ENCODE measurements at regions not wholly inside any gene's neighbourhood (a gene's known extent, or its start where the extent isn't known, plus 50 kb on each side); places are given as distances from the start of the nearest gene placed in this dataset.

DNA sequence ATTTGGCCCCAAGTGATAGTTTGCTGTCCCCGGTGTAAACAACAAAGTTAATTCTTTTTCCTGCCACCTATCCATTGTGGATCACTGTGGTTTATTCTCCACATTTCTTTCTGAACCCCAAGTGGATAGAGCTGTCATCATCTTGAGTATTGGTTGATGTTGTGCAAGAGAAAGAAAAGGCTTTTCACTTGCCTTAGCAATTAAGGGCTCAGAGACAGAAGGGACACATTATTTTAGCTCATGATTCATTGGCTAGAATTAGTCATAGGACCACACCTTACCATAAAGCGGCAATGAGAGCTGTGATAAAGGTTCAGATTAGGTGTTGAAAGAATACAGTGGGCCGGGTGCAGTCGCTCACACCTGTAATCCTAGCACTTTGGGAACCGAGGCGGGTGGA is 442.1 kb upstream of the DCC start:
- WGBS, result 87% methylated on average over 6 of the region's 6 CpGs
- no peak overlapping the region for H3K4me3 ChIP-seq (ENCODE audit: low read length)

DNA sequence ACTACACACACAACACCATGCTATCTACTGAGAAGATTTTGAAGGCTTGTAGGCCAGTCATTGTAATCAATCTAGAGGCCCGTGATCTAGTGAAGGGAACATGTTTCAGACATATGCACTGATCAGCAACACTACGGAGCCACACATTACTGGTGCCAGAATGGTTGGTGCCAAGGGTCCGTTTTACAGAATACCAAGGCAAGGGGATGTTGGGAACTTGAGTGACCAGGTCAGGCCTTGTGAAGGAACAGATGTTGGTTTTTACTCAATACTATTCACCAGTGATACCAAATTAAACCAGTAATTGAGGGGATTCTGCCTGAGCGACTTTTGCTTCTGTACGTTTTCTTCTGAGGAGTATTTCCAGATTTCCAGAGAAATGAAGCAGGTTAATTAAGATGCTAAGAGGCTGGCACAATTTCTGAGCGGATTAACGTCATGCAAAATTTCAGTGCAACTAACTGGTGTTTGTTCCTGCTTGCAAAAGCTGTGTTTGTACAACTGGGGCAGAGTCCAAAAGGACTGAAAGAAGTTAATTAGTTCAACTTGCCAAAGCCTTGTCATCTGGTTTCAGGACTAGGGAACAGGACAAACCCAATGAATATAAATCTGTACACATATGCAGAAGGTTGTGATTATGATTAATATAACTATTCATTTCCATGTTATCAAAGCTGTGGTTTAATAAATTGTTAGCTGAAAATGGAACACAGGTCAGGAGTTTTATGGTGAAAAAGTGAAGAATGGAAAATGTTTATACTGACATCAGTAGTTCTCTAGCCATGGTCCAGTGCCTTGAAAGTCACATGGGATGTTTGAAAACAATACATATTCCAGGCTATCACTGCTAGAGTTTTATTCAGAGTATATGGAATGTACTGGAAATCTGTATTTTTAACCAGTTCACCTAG is 432.1 kb upstream of the DCC start:
- H3K27me3 ChIP-seq (ENCODE audit: control insufficient read depth, insufficient read depth), result no peaks in the 10 kb centered on the region
- DNase-seq, result no peak
- H3K9me3 ChIP-seq (ENCODE audit: control insufficient read depth, low read length), result no peaks in the 10 kb centered on the region
- ATAC-seq, result no peak
- intact Hi-C loops (cut with DNase I), result no loop called here
- H3K27ac ChIP-seq (ENCODE audit: low read length), result no peak overlapping the region
- 82% methylated on average over 7 of the region's 7 CpGs for WGBS
- no peak overlapping the region for H3K4me3 ChIP-seq (ENCODE audit: low read length)
- no peaks in the 10 kb centered on the region for H3K4me1 ChIP-seq (ENCODE audit: control insufficient read depth, insufficient read depth, low read length)

More for the DNA sequence above, 442.1 kb upstream of the DCC start:
- no peaks in the 10 kb centered on the region for H3K27me3 ChIP-seq (ENCODE audit: control insufficient read depth, insufficient read depth)
- no peaks in the 10 kb centered on the region for H3K4me1 ChIP-seq (ENCODE audit: control insufficient read depth, insufficient read depth, low read length)
- intact Hi-C loops (cut with DNase I), result no loop called here
- H3K27ac ChIP-seq (ENCODE audit: low read length), result no peak overlapping the region
- DNase-seq (no peak), ATAC-seq (no peak)
- H3K9me3 ChIP-seq (ENCODE audit: control insufficient read depth, low read length), result no peaks in the 10 kb centered on the region

DNA sequence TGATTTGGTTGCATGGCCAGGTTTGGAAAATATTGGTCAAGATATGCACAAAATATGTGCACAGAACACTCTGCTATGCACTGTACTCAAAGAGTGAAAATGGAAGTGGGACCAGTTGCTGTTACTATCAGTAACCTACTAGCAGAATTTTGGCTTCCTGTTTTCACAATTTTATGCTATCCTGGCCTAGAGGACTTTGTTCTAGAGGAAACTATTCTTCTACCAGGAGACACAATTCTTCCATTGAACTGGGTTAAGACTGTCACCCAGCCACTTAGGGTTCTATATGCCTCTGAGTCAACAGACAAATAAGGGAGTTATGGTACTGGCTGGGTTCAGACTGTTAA is 431.4 kb upstream of the DCC start:
- Histone ChIP-seq H3K4me3 (ENCODE audit: low read length) (no peak overlapping the region), H3K27me3 (ENCODE audit: control insufficient read depth, insufficient read depth) (no peaks in the 10 kb centered on the region), H3K27ac (ENCODE audit: low read length) (no peak overlapping the region), H3K9me3 (ENCODE audit: control insufficient read depth, low read length) (no peaks in the 10 kb centered on the region), H3K4me1 (ENCODE audit: control insufficient read depth, insufficient read depth, low read length) (no peaks in the 10 kb centered on the region)
- ATAC-seq (no peak), DNase-seq (no peak)
- intact Hi-C loops (cut with DNase I), result no loop called here

DNA sequence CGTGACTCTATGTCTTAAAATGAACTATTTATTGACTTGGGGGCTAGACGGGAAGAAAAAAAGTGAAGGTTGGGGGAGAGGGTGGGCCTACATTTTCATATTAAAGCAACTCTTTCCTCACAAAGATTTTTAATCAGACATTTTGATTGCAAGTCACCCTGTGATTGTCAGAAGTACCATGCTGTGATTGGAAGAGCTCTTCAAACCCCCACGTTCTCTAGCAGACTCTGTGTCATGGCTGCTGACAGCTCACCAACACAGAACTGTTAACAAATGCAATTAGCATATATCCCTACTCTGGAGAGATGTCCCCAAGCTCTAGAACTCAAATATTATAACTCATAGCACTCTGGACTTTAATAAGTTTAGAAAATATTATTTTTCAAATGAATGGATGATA is 428.4 kb upstream of the DCC start:
- H3K4me3 ChIP-seq (ENCODE audit: low read length), result no peak overlapping the region
- intact Hi-C loops (cut with DNase I), result no loop called here
- ATAC-seq, result no peak
- DNase-seq, result no peak
- H3K27me3 ChIP-seq (ENCODE audit: control insufficient read depth, insufficient read depth), result no peaks in the 10 kb centered on the region
- no peaks in the 10 kb centered on the region for H3K4me1 ChIP-seq (ENCODE audit: control insufficient read depth, insufficient read depth, low read length)
- WGBS, result 61% methylated on average over 3 of the region's 3 CpGs
- no peak overlapping the region for H3K27ac ChIP-seq (ENCODE audit: low read length)
- no peaks in the 10 kb centered on the region for H3K9me3 ChIP-seq (ENCODE audit: control insufficient read depth, low read length)

DNA sequence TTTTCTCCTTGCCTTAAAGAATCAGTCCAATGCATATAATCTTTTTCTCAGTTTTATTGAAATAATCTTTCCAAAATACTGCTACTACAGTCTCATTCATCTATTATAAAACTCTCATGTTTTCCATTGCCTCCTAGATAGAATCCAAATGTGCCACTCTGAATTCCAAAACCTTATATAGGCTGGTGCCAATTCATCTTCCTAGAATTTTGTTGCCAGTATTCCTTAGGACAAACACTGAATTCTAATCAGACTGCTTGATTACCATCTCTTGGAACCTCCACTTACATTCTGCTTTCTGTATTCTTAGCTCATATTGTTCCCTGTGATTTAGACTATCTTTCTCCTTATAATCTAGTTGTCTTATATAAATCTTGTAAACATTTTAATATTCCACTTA is 427.6 kb upstream of the DCC start:
- Histone ChIP-seq H3K9me3 (ENCODE audit: control insufficient read depth, low read length) (no peaks in the 10 kb centered on the region), H3K4me1 (ENCODE audit: control insufficient read depth, insufficient read depth, low read length) (no peaks in the 10 kb centered on the region), H3K4me3 (ENCODE audit: low read length) (no peak overlapping the region), H3K27me3 (ENCODE audit: control insufficient read depth, insufficient read depth) (no peaks in the 10 kb centered on the region), H3K27ac (ENCODE audit: low read length) (no peak overlapping the region)
- no peak for DNase-seq
- intact Hi-C loops (cut with DNase I), result no loop called here
- no peak for ATAC-seq

DNA sequence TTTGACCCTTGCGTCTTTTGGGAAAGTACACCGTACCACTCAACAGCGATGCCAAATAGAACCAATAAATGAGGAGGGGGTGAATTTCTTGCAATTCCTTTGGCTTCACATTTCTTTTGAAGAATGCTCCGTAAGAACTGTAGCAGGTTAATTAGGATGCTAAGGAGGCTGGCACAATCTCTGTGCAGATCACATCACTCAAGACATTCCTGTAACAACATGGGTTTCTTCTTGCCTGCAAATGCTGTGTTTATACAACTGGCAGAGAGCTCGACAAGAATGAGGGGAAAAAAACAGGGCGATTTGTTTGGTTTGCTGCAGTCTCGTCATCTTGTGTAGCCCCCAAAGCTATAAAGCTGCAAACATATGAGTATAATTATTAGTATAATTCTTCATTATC is 424.8 kb upstream of the DCC start:
- no peaks in the 10 kb centered on the region for H3K4me1 ChIP-seq (ENCODE audit: control insufficient read depth, insufficient read depth, low read length)
- WGBS, result 57% methylated on average over 7 of the region's 7 CpGs
- intact Hi-C loops (cut with DNase I), result no loop called here
- ATAC-seq, result no peak
- no peak overlapping the region for H3K4me3 ChIP-seq (ENCODE audit: low read length)
- DNase-seq, result no peak
- no peaks in the 10 kb centered on the region for H3K9me3 ChIP-seq (ENCODE audit: control insufficient read depth, low read length)
- no peak overlapping the region for H3K27ac ChIP-seq (ENCODE audit: low read length)
- H3K27me3 ChIP-seq (ENCODE audit: control insufficient read depth, insufficient read depth), result no peaks in the 10 kb centered on the region

DNA sequence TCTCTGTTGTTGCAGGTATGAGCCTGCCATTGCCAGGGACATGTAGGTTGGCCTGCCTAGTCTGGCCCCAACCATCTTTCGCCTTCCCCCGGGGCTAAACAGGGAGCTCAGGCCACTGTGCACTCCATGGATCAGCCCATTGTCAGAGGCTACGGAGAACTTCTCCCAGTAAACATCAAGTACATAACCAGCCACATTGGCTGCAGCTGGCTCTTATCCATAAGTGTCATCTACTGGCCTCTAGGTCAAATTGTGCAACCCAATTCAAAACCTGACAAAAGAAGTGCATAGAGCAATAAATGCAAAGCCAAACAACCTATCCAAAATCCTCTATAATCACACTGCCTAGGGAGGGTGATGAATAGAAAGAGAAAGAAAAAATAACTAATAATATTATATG is 418.1 kb upstream of the DCC start:
- intact Hi-C loops (cut with DNase I), result no loop called here
- ATAC-seq, result no peak
- WGBS, result 83% methylated on average over 3 of the region's 3 CpGs

DNA sequence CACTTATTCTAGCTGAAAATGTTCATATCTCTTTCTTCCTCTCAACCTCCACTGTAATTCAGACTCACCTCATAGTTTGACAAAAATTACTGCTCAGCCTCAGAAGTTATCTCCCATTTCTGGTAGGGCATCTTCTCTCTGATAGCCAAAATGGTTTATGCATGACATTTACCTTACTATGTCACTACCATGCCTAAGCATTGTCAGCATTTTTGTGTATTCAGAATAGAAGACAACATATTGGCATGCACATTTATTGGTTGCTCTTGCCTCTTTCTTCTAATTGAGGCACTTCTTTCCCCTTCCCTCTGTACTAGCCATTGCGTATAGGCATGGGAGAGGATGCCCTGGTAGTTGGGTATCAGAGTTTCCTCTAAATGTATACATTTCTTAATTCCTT is 406.1 kb upstream of the DCC start:
- Histone ChIP-seq H3K4me3 (ENCODE audit: low read length) (no peak overlapping the region), H3K4me1 (ENCODE audit: control insufficient read depth, insufficient read depth, low read length) (no peaks in the 10 kb centered on the region), H3K27ac (ENCODE audit: low read length) (no peak overlapping the region), H3K27me3 (ENCODE audit: control insufficient read depth, insufficient read depth) (no peaks in the 10 kb centered on the region), H3K9me3 (ENCODE audit: control insufficient read depth, low read length) (no peaks in the 10 kb centered on the region)
- intact Hi-C loops (cut with DNase I), result no loop called here
- DNase-seq (no peak), ATAC-seq (no peak)
- WGBS, result 81% methylated on average over 1 of the region's 1 CpG

More for the DNA sequence above, 418.1 kb upstream of the DCC start:
- Histone ChIP-seq H3K4me3 (ENCODE audit: low read length) (no peak overlapping the region), H3K4me1 (ENCODE audit: control insufficient read depth, insufficient read depth, low read length) (no peaks in the 10 kb centered on the region), H3K27me3 (ENCODE audit: control insufficient read depth, insufficient read depth) (no peaks in the 10 kb centered on the region), H3K9me3 (ENCODE audit: control insufficient read depth, low read length) (no peaks in the 10 kb centered on the region), H3K27ac (ENCODE audit: low read length) (no peak overlapping the region)
- DNase-seq, result no peak

DNA sequence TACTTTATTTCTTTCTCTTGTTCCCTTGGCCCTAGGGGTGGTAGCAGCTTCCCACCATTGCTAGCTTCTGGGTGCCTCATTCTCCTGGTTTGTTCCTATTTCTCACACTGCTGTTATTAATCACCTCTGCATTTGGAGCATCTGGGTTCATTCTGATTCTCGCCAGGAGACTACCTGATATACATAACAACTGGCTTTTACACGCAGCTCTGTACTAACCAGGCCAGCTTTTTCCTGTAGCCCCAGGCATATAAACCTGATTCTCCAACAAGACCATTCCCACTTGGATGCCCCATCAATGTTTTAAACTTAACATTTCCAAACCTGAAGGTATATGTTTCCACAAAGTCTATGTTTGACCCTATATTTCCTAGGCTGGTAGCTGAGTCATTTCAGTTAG is 403.9 kb upstream of the DCC start:
- 78% methylated on average over 2 of the region's 2 CpGs for WGBS
- no peak for DNase-seq
- Histone ChIP-seq H3K27me3 (ENCODE audit: control insufficient read depth, insufficient read depth) (no peaks in the 10 kb centered on the region), H3K27ac (ENCODE audit: low read length) (no peak overlapping the region), H3K4me3 (ENCODE audit: low read length) (no peak overlapping the region), H3K9me3 (ENCODE audit: control insufficient read depth, low read length) (no peaks in the 10 kb centered on the region), H3K4me1 (ENCODE audit: control insufficient read depth, insufficient read depth, low read length) (no peaks in the 10 kb centered on the region)
- no peak for ATAC-seq
- intact Hi-C loops (cut with DNase I), result no loop called here

DNA sequence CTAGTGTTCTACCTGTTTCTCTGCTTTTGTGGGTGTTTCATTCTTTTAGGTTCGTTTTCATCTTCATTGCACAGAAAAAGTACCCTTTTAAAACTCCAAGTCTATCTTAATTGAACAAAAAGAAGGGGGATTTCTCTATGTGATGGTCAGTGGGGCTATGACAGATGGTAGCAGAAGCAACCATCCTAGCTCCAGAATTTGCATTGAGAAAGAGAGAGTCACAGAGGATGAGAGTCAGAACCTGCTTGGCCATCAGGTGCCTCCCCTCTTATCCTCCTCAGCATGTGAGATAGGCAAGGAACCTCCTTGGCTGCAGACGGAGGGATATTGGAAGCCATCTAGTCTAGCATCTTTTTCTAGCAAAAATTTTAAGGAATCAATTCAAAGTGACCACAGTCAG is 398.0 kb upstream of the DCC start:
- ATAC-seq, result no peak
- no peaks in the 10 kb centered on the region for H3K27me3 ChIP-seq (ENCODE audit: control insufficient read depth, insufficient read depth)
- intact Hi-C loops (cut with DNase I), result no loop called here
- no peaks in the 10 kb centered on the region for H3K9me3 ChIP-seq (ENCODE audit: control insufficient read depth, low read length)
- H3K4me1 ChIP-seq (ENCODE audit: control insufficient read depth, insufficient read depth, low read length), result no peaks in the 10 kb centered on the region
- no peak overlapping the region for H3K4me3 ChIP-seq (ENCODE audit: low read length)
- H3K27ac ChIP-seq (ENCODE audit: low read length), result no peak overlapping the region
- 55% methylated on average over 2 of the region's 2 CpGs for WGBS
- DNase-seq, result no peak

DNA sequence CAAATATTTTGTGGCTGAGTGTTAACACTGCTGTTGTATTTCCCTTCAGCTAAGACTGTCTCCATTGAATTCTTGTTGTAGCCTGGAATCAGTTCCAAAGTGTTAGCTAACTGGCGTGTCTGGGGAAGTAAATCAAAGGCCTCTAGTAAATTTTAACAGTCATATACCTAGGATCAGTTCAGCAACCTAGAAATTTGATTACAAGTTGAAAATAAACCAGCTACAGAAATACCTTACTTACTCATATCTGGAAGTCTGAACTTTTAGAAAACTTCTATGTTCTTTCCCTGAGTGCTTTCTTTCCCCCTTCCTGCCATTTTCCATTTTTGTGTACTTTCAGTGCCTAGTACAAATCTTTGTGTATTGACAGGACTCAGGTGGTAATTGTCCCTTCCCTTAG is 396.7 kb upstream of the DCC start:
- Histone ChIP-seq H3K27ac (ENCODE audit: low read length) (no peak overlapping the region), H3K27me3 (ENCODE audit: control insufficient read depth, insufficient read depth) (no peaks in the 10 kb centered on the region), H3K4me3 (ENCODE audit: low read length) (no peak overlapping the region), H3K4me1 (ENCODE audit: control insufficient read depth, insufficient read depth, low read length) (no peaks in the 10 kb centered on the region), H3K9me3 (ENCODE audit: control insufficient read depth, low read length) (no peaks in the 10 kb centered on the region)
- 75% methylated on average over 1 of the region's 1 CpG for WGBS
- no peak for DNase-seq
- intact Hi-C loops (cut with DNase I), result no loop called here
- no peak for ATAC-seq

DNA sequence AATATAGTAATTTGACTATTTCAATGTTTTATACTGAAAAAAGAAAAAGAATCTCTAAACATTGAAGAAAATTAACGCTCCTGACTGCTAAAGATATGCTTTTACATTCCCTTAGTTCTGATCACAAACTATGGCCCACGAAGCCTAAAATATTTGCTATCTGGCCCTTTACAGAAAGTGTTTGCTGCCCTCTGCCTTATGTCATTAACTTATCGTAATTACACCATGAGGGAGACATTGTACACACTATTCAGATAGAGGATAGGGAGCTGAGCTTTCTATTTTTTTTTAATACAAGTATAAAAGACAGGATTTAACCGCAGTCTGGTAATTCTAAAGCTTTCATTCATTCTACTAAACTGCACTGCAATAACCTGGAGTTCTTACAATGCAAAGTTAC is 393.1 kb upstream of the DCC start:
- ATAC-seq (no peak), DNase-seq (no peak)
- Histone ChIP-seq H3K4me3 (ENCODE audit: low read length) (no peak overlapping the region), H3K27me3 (ENCODE audit: control insufficient read depth, insufficient read depth) (no peaks in the 10 kb centered on the region), H3K9me3 (ENCODE audit: control insufficient read depth, low read length) (no peaks in the 10 kb centered on the region), H3K27ac (ENCODE audit: low read length) (no peak overlapping the region), H3K4me1 (ENCODE audit: control insufficient read depth, insufficient read depth, low read length) (no peaks in the 10 kb centered on the region)
- WGBS, result 59% methylated on average over 4 of the region's 4 CpGs
- intact Hi-C loops (cut with DNase I), result no loop called here
